NCI-H2081 (cell line): ENCODE measurements at regions not wholly inside any gene's neighbourhood (a gene's known extent, or its start where the extent isn't known, plus 50 kb on each side); places are given as distances from the start of the nearest gene placed in this dataset.
"Not testable (repeated sequence)": the region's sequence is repeated elsewhere in the genome, so short reads cannot be mapped to it uniquely, and the experiment has no call there.

Source experiments
- DNase-seq, 2 experiments: peaks; one replicate each; lab custom pipeline; 2025; lab: John Stamatoyannopoulos, UW

GRCh38 chr2:84288293-84288692 is 170.8 kb downstream of the SUCLG1 start:
- DNase-seq: no peak

DNA sequence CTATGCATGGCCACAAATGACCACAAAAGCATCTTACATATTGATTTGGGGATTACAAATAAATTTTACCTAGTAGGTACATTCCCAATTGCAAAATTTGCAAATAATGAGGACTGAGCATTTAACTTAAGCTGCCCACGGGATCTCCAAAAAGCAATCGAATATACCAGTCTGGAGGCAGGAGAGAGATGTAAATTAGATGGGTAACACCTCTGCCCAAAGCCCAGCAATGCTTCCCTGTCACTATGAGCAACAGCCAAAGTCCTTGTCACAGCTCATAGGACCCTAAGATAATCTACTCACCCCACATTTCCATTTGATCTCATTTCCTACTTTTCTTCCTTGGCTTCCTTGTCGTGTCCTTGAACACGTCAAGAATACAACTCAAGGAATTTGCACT is 172.2 kb downstream of the SUCLG1 start:
- no peak for DNase-seq

GRCh38 chr2:84285056-84285747 is 173.9 kb downstream of the SUCLG1 start:
- no peak for DNase-seq

DNA sequence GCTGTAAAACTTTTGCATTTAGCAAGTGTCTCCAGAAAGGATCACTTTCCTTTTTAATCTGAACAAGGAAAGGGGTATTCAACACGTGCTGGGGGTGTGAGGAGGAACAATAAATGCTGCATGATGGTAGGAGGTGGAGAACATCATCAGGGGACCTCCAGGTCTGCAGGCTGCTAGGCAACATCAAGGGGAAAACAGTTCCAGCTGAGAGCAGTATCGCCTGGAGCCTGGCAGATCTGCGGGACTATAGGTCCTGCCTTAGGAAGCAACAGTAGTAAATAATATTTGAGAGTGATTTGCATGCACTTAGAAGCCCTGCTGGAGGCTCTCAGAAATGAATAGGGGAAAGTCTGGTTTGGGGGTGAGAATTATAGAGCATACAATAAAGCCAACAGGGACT is 175.6 kb downstream of the SUCLG1 start:
- DNase-seq: peak in 1 of 2 experiments; percentile 3

DNA sequence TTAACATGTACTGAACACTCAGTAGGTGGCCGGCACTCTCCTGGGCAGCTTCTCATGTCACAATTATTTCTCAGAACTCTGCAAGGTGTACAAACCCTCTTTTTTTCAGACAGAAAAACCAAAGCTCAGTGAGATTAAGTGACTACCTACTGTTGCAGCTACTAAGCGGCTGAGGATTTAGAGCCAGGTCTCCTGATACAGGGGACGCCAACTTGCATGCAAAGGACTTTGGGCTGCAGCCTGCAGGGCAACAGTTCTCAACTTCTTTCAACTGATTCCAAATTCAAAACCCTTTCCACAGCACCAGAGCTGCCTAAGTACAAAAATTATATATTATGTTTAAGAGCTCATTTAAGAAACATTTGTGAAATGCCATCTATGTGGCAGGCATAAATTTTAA is 177.6 kb downstream of the SUCLG1 start:
- DNase-seq: no peak

DNA sequence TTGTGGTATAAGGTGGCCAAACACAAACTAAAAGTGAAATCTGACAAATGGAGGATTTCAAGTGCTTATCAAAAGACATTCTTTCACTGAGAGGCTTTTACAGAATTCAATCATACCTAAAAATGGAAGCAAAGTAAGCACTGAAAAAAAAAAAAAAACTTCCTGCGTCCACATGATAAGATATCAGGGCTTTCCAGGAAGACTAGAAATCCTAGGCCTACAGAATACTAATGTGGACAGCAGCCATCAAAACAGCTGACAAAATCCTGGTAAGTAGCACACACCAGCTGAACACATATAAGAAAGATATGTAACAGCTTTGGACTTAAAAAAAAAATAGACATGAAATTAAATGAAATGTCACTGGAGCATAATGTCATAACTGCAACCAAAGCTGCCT is 178.2 kb downstream of the SUCLG1 start:
- no peak for DNase-seq

DNA sequence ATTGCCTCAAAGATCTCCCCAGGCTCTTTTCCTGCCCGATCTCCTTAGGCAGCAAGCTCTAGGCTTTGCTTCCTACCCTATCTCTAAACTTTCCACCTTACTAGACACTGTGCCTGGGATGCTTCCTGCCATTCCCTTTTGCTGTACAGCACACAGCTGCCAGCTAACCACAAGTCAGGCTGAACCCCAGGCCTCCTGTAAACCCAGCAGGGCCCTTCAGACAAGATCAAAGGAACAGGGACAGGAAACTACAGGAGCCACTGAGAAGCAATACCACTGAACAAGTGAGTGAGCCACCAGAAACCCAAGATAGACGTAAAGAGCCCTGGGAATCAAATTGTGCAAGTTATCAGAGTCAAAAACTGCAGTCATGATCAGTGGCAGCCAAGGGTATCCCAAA is 180.7 kb downstream of the SUCLG1 start:
- no peak for DNase-seq

DNA sequence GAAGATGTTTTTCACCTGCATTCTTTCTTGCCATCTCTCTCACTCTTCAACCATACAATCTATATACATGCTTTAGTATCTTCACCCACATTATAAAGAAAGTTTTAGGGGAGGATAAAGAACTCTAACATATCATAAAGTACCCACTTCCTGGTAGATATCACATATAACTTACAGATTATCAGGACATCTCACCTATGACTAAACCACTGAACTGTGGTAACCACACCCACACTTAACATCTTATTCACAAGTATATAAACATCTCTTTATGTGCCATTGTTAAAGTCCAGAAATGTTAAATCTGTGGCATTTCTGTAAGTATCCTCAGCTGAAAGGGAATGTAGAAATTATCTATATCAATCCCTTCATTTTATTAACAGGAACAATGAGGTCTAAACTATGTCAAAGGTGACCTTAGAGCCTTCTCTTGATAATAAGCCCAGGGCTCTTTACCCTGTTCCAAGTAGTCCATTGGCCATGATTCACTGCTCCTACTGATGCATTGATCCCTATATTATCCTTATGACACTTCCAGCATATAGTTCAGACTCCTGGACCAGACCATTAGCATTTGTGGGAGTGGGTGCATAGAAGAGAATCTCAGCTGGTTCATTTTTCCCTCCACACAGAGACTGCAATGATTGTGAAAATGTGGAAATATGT is 182.4 kb downstream of the SUCLG1 start:
- no peak for DNase-seq

- DNase-seq: no peak
Measured at GRCh38 chr2:84273406-84273805, 185.7 kb downstream of the SUCLG1 start.

- DNase-seq: no peak
Measured at GRCh38 chr2:84271977-84272376, 187.1 kb downstream of the SUCLG1 start.

DNA sequence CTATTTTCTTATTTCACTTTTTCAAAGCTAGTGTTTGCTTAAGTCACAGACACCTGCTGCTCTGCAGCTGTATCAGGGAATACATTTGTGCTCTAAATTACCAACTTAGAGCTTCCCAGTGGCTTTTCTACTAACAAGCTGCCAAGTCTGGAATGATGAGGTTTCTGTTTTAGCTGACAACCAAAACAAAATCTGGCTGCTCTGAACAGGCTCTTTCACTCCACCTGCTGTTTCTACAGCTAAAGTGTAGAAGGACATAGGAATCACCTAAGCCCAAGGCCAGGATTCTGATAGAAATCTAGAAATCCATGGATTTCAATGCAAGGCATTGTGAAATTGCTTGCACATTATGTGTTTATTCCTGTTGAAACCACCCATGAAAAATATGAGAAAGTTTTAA is 201.2 kb downstream of the SUCLG1 start:
- DNase-seq: peak in 1 of 2 experiments; percentile 10

GRCh38 chr2:84251651-84252302 is 207.3 kb downstream of the SUCLG1 start:
- no peak for DNase-seq

- no peak for DNase-seq
Measured at GRCh38 chr2:84249140-84249539, 209.9 kb downstream of the SUCLG1 start.

GRCh38 chr2:84247532-84247931 is 211.5 kb downstream of the SUCLG1 start:
- no peak for DNase-seq

DNA sequence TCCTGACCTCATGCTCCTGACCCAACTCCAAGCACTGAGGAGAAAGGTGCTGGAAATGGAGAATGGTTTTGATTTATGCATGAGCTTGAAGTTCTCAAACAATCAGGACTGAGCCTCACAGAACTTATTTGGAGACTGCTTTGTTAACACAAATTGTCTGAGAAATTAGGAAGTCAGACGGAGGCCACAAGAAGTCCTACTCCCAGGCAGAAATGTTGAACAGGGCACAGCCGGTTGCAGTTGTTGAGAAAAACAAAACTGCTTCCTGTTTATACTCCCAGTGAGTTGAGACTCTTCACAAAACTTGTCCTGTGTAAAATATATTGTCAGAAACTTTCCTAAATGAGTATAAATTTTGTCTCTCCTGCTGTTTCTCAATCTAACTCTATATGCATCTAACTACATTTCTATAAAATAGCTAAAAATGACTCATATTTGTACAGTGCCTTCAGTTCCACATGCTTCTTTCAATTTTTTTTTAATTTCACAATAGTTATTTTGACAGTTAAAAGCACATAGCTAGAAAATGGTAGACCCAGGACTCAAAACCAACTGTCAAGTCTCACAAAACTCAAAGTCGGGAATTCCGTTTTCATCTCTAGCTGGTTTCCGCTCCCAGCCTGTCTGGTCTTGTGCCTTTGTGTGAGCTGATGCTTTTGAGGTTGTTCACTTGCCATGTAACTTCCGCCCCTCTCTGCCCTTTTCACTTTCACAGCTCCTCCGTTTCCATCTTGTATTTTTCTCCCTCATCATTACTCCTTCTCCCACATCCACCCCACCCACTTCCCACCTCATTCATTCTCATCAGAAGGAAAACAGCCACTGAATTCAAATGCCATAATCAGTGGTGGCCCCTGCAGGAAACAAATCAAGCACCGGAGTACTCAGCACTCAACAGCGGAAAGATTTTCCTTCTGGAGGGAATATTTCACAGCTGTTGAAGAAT is 215.0 kb downstream of the SUCLG1 start:
- no peak for DNase-seq

GRCh38 chr2:84238907-84239306 is 220.2 kb downstream of the SUCLG1 start:
- DNase-seq: no peak

- DNase-seq: no peak
Measured at GRCh38 chr2:84236288-84236687, 222.8 kb downstream of the SUCLG1 start.

GRCh38 chr2:84234103-84234502 is 225.0 kb downstream of the SUCLG1 start:
- DNase-seq: no peak

DNA sequence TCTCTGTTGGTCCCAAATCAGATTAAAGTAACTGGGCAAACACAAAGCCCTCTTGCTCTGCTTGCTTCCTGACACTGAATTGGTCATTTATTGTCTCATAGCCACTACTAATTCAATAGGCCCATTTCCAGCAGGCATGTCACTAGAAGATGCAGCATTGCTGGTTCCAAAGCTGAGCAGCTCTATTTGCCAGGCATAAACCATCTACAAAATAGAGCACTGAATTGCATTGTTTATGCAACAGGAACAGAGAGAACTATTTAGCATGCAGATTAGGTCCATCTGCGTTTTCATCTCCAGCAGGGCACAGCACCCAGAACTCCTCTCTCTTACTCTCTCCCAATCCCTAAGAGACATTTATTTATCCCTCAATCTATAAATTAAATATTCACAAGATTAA is 227.6 kb downstream of the SUCLG1 start:
- DNase-seq: no peak

GRCh38 chr2:84224121-84224520 is 235.0 kb downstream of the SUCLG1 start:
- DNase-seq: no peak

DNA sequence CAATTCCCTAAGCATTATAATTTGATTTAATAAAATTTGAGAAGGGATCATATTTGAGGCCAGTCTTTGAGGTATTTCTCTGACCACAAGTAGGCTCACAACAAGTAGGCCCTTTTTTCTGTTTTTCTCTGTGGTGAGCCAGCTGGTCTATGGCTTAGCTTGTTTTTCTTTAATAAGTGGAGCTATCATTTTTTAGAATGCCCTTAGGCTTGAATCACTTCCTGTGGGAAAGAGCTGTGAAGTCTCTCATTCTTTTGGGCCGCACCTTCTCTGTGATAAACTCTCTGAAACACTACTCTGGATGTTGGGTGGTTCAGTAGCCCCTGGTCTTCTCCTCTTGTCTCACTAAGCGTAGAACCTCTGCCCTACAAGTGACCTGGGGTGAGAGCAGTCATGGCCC is 235.9 kb downstream of the SUCLG1 start:
- no peak for DNase-seq

- DNase-seq: not testable (repeated sequence)
Measured at GRCh38 chr2:84221102-84221501, 238.0 kb downstream of the SUCLG1 start.
